Endothelial cell of umbilical vein (primary cell): ENCODE measurements at regions not wholly inside any gene's neighbourhood (a gene's known extent, or its start where the extent isn't known, plus 50 kb on each side); places are given as distances from the start of the nearest gene placed in this dataset.

Experiments
- CTCF ChIP-seq, 2 donors: IDR thresholded peaks; 1 replicate in 1 of 2; 2 replicates in 1 of 2; pipeline ENCODE4 v1.5.1; 2011; ENCODE audit warnings: low read length in 2 of 2, mild to moderate bottlenecking in 2 of 2, moderate library complexity in 2 of 2, control low read depth in 1 of 2, inconsistent platforms in 1 of 2, low read depth in 1 of 2; ENCODE audit not compliant: insufficient read depth in 1 of 2; ENCODE audit errors: extremely low read depth in 1 of 2
- EZH2 ChIP-seq: IDR thresholded peaks from 2 replicates; pipeline ENCODE4 v1.6.1; 2012; ENCODE audit warnings: borderline replicate concordance, low read depth, mild to moderate bottlenecking, moderate library complexity, low read length, inconsistent platforms; ENCODE audit not compliant: severe bottlenecking
- POLR2A ChIP-seq: IDR thresholded peaks from 2 replicates; pipeline ENCODE4 v1.6.1; 2012; ENCODE audit warnings: low read depth, mild to moderate bottlenecking, control low read depth, low read length

- TF ChIP-seq POLR2A, result no peak
- TF ChIP-seq EZH2, result no peak
- TF ChIP-seq CTCF (IDR thresholded peaks at IDR 0.05; ENCODE audit: extremely low read depth in 1 of 2, insufficient read depth in 1 of 2, low read depth in 1 of 2, low read length in 2 of 2), result no peak
Measured at GRCh38 chr20:24379484-24379927, 89.9 kb upstream of the SYNDIG1 start.
